ENCODE measurements at regions not wholly inside any gene's neighbourhood (a gene's known extent, or its start where the extent isn't known, plus 50 kb on each side); places are given as distances from the start of the nearest gene placed in this dataset.
"Not testable (repeated sequence)": the region's sequence is repeated elsewhere in the genome, so short reads cannot be mapped to it uniquely, and the experiment has no call there.

DNA sequence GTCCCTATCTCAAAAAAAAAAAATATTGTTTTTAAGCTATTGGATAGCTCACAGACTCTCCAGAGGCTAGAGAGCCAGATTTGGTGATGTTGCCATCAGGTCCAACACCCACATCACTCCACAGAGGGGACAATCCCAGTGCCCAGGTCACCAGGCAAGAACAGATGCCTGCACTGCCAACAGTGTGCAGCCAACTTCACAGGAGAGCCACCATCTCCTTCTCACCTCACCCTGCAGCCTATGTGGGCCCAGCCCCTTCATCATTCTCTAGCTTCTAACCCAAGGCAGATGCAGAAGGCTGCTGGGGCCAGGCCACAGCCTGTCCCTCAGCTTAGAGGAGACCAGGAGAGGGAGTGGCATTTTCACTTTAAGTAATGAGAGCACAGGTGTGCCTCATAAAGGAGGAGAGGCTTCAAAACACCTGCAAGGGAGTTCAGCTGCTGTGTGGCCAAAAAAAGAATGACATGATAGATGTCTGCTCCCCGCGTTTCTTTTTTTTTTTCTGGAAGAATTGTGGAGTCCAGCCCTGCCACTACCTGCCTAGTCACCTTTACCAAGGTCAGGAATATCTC, 98.0 kb upstream of the ZSWIM2 start:
- H3K4me1 ChIP-seq (ENCODE audit: control insufficient read depth, insufficient read depth, low read length): no peaks in the 10 kb centered on the region
- no peaks in the 10 kb centered on the region for H3K9me3 ChIP-seq (ENCODE audit: control insufficient read depth, insufficient read depth, low read length)
- H3K27ac ChIP-seq (ENCODE audit: low read length): no peak overlapping the region
- H3K4me3 ChIP-seq (ENCODE audit: low read length): no peak overlapping the region
- H3K36me3 ChIP-seq (ENCODE audit: control insufficient read depth, insufficient read depth, low read length): no peaks in the 10 kb centered on the region
- WGBS (ENCODE audit: insufficient coverage, insufficient read length): no CpG with 5 or more reads among the region's 2 CpGs
- no peaks in the 10 kb centered on the region for H3K27me3 ChIP-seq (ENCODE audit: control insufficient read depth, insufficient read depth, low read length)
- DNase-seq (ENCODE audit: low read depth, low spot score): no peak

DNA sequence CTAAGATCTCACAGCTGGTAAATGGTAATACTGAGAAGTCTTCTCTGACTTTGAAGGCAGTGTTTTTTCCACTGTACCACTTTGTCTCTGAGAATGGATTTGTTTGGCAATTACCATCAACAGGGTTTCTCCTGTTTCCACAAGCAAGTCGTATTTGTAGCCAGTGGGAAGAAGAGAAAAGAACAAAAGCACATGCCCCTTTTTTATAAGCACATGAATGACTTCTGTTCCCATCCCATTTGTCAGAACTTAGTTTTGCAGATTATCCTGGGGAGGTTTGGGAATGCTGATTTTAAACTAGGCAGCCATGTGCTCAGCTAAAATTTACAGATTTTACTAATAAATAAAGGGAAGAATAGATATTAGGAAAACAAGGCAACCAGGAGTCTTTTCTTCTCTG, 92.9 kb upstream of the ZSWIM2 start:
- Histone ChIP-seq H3K27ac (ENCODE audit: low read length) (no peak overlapping the region), H3K27me3 (ENCODE audit: control insufficient read depth, insufficient read depth, low read length) (no peaks in the 10 kb centered on the region), H3K36me3 (ENCODE audit: control insufficient read depth, insufficient read depth, low read length) (no peaks in the 10 kb centered on the region), H3K4me3 (ENCODE audit: low read length) (no peak overlapping the region), H3K9me3 (ENCODE audit: control insufficient read depth, insufficient read depth, low read length) (no peaks in the 10 kb centered on the region), H3K4me1 (ENCODE audit: control insufficient read depth, insufficient read depth, low read length) (no peaks in the 10 kb centered on the region)
- DNase-seq (ENCODE audit: low read depth, low spot score): no peak
- no CpG with 5 or more reads among the region's 1 CpG for WGBS (ENCODE audit: insufficient coverage, insufficient read length)

- Histone ChIP-seq H3K9me3 (ENCODE audit: control insufficient read depth, insufficient read depth, low read length) (no peaks in the 10 kb centered on the region), H3K27ac (ENCODE audit: low read length) (no peak overlapping the region), H3K36me3 (ENCODE audit: control insufficient read depth, insufficient read depth, low read length) (no peaks in the 10 kb centered on the region), H3K27me3 (ENCODE audit: control insufficient read depth, insufficient read depth, low read length) (no peaks in the 10 kb centered on the region), H3K4me3 (ENCODE audit: low read length) (no peak overlapping the region), H3K4me1 (ENCODE audit: control insufficient read depth, insufficient read depth, low read length) (no peaks in the 10 kb centered on the region)
- no CpG with 5 or more reads among the region's 2 CpGs for WGBS (ENCODE audit: insufficient coverage, insufficient read length)
- DNase-seq (ENCODE audit: low read depth, low spot score): no peak
These were observed 91.5 kb upstream of the ZSWIM2 start for GRCh38 chr2:186940463-186940862.

DNA sequence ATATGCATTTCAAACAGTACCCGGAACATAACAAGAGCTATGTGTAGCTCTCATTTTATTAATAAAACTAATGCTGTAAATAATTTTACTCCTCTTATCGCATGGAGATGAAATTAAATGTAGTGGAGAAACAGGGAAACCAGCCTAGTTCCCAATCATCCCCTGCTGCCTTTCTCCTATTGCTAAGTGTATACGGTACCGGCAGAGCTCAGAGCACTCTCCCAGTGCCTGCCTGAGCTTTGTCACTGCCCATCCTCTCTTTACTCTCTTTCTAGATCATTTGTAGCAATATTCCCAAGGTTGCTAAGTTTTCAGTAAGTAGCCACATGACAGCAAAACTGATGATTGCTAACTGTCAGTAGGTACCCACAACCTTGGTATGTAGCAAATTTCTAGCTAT, 85.5 kb upstream of the ZSWIM2 start:
- WGBS (ENCODE audit: insufficient coverage, insufficient read length): no CpG with 5 or more reads among the region's 4 CpGs
- no peaks in the 10 kb centered on the region for H3K4me1 ChIP-seq (ENCODE audit: control insufficient read depth, insufficient read depth, low read length)
- H3K36me3 ChIP-seq (ENCODE audit: control insufficient read depth, insufficient read depth, low read length): no peaks in the 10 kb centered on the region
- H3K9me3 ChIP-seq (ENCODE audit: control insufficient read depth, insufficient read depth, low read length): no peaks in the 10 kb centered on the region
- H3K4me3 ChIP-seq (ENCODE audit: low read length): no peak overlapping the region
- H3K27ac ChIP-seq (ENCODE audit: low read length): no peak overlapping the region
- DNase-seq (ENCODE audit: low read depth, low spot score): no peak
- no peaks in the 10 kb centered on the region for H3K27me3 ChIP-seq (ENCODE audit: control insufficient read depth, insufficient read depth, low read length)

- Histone ChIP-seq H3K27ac (ENCODE audit: low read length) (no peak overlapping the region), H3K27me3 (ENCODE audit: control insufficient read depth, insufficient read depth, low read length) (no peaks in the 10 kb centered on the region)
- no peak for DNase-seq (ENCODE audit: low read depth, low spot score)
These were observed 78.9 kb upstream of the ZSWIM2 start for GRCh38 chr2:186927867-186928191.

DNA sequence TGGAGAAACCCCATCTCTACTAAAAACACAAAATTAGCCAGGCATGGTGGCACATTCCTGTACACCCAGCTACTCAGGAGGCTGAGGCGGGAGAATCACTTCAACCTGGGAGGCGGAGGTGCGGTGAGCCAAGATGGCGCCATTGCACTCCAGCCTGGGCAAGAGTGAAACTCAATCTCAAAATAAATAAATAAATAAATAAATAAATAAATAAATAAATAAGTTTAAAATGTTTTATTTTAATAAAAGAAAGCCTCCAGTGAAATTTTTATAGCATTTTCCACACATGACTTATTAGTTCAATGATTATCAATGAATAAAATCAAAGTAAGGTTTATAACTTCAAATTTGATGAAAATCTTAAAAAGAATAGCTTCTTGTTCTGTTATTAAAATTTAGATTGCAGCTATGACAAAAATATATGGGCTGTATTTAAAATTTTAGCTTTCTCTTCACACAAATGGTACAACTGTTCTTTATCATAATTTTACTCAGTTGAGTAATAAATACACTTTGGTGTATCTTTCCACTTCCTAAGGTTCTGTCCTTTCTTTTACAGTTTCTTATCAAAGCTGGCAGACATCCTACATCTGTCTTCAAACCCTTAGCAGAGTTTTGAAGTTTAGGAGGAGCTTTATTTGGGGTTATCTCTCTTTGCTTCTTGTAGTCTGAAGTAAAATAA, 78.4 kb upstream of the ZSWIM2 start:
- Histone ChIP-seq H3K27me3 (ENCODE audit: control insufficient read depth, insufficient read depth, low read length) (no peaks in the 10 kb centered on the region), H3K36me3 (ENCODE audit: control insufficient read depth, insufficient read depth, low read length) (no peaks in the 10 kb centered on the region), H3K9me3 (ENCODE audit: control insufficient read depth, insufficient read depth, low read length) (no peaks in the 10 kb centered on the region), H3K27ac (ENCODE audit: low read length) (no peak overlapping the region), H3K4me3 (ENCODE audit: low read length) (no peak overlapping the region), H3K4me1 (ENCODE audit: control insufficient read depth, insufficient read depth, low read length) (no peaks in the 10 kb centered on the region)
- no peak for DNase-seq (ENCODE audit: low read depth, low spot score)
- no CpG with 5 or more reads among the region's 4 CpGs for WGBS (ENCODE audit: insufficient coverage, insufficient read length)

More at GRCh38 chr2:186927867-186928191, 78.9 kb upstream of the ZSWIM2 start:
- Histone ChIP-seq H3K4me3 (ENCODE audit: low read length) (no peak overlapping the region), H3K36me3 (ENCODE audit: control insufficient read depth, insufficient read depth, low read length) (no peaks in the 10 kb centered on the region), H3K9me3 (ENCODE audit: control insufficient read depth, insufficient read depth, low read length) (no peaks in the 10 kb centered on the region), H3K4me1 (ENCODE audit: control insufficient read depth, insufficient read depth, low read length) (no peaks in the 10 kb centered on the region)

- Histone ChIP-seq H3K4me3 (ENCODE audit: low read length) (no peak overlapping the region), H3K27me3 (ENCODE audit: control insufficient read depth, insufficient read depth, low read length) (no peaks in the 10 kb centered on the region), H3K9me3 (ENCODE audit: control insufficient read depth, insufficient read depth, low read length) (no peaks in the 10 kb centered on the region), H3K27ac (ENCODE audit: low read length) (no peak overlapping the region), H3K4me1 (ENCODE audit: control insufficient read depth, insufficient read depth, low read length) (no peaks in the 10 kb centered on the region), H3K36me3 (ENCODE audit: control insufficient read depth, insufficient read depth, low read length) (no peaks in the 10 kb centered on the region)
- DNase-seq (ENCODE audit: low read depth, low spot score): no peak
- WGBS (ENCODE audit: insufficient coverage, insufficient read length): no CpG with 5 or more reads among the region's 1 CpG
These were observed 76.5 kb upstream of the ZSWIM2 start for GRCh38 chr2:186925514-186925913.

DNA sequence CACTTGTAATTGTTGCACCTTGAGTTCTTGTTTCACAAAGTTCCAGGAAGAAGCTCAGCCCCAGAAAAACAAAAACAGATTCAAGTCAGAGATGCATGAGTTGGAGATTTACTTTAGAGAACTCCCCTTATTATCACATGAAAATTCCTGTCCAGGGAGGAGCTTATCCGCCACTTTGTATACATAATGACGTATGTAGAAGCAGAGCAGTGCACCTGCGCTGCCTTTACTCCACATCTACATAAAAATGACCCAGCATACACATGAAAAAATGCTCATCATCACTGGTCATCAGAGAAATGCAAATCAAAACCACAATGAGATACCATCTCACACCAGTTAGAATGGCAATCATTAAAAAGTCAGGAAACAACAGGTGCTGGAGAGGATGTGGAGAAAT, 73.3 kb upstream of the ZSWIM2 start:
- H3K36me3 ChIP-seq (ENCODE audit: control insufficient read depth, insufficient read depth, low read length); H3K4me1 ChIP-seq (ENCODE audit: control insufficient read depth, insufficient read depth, low read length); H3K9me3 ChIP-seq (ENCODE audit: control insufficient read depth, insufficient read depth, low read length); DNase-seq (ENCODE audit: low read depth, low spot score); H3K27ac ChIP-seq (ENCODE audit: low read length); H3K27me3 ChIP-seq (ENCODE audit: control insufficient read depth, insufficient read depth, low read length); H3K4me3 ChIP-seq (ENCODE audit: low read length): not testable (repeated sequence)
- WGBS (ENCODE audit: insufficient coverage, insufficient read length): no CpG with 5 or more reads among the region's 3 CpGs

GRCh38 chr2:186919296-186919695, 70.3 kb upstream of the ZSWIM2 start:
- H3K9me3 ChIP-seq (ENCODE audit: control insufficient read depth, insufficient read depth, low read length): no peaks in the 10 kb centered on the region
- H3K36me3 ChIP-seq (ENCODE audit: control insufficient read depth, insufficient read depth, low read length): no peaks in the 10 kb centered on the region
- H3K4me3 ChIP-seq (ENCODE audit: low read length): no peak overlapping the region
- no CpG with 5 or more reads among the region's 2 CpGs for WGBS (ENCODE audit: insufficient coverage, insufficient read length)
- H3K4me1 ChIP-seq (ENCODE audit: control insufficient read depth, insufficient read depth, low read length): no peaks in the 10 kb centered on the region
- no peak overlapping the region for H3K27ac ChIP-seq (ENCODE audit: low read length)
- no peaks in the 10 kb centered on the region for H3K27me3 ChIP-seq (ENCODE audit: control insufficient read depth, insufficient read depth, low read length)
- no peak for DNase-seq (ENCODE audit: low read depth, low spot score)

GRCh38 chr2:186918495-186918894, 69.5 kb upstream of the ZSWIM2 start:
- Histone ChIP-seq H3K27ac (ENCODE audit: low read length) (no peak overlapping the region), H3K36me3 (ENCODE audit: control insufficient read depth, insufficient read depth, low read length) (no peaks in the 10 kb centered on the region), H3K9me3 (ENCODE audit: control insufficient read depth, insufficient read depth, low read length) (no peaks in the 10 kb centered on the region), H3K4me1 (ENCODE audit: control insufficient read depth, insufficient read depth, low read length) (no peaks in the 10 kb centered on the region), H3K4me3 (ENCODE audit: low read length) (no peak overlapping the region), H3K27me3 (ENCODE audit: control insufficient read depth, insufficient read depth, low read length) (no peaks in the 10 kb centered on the region)
- no peak for DNase-seq (ENCODE audit: low read depth, low spot score)
- no CpG with 5 or more reads among the region's 3 CpGs for WGBS (ENCODE audit: insufficient coverage, insufficient read length)

DNA sequence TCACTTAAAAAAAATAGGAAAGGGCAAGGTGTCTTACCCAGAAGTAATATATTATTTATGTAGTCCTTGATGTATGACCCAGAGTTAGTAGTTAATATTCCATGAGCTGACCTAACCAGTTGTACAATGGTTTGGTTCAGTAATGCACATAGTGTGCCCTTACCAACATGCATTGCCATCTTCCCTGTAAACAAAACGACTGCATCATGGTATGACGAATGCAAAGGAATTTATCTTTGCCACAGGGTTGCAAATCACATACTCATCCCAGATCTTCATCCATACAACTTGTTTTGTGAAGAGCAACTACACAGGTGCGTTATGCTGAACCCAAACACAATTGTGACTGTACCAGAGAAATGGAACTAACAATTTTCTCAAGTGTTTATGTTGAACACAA, 68.9 kb upstream of the ZSWIM2 start:
- no peak overlapping the region for H3K4me3 ChIP-seq (ENCODE audit: low read length)
- no peaks in the 10 kb centered on the region for H3K4me1 ChIP-seq (ENCODE audit: control insufficient read depth, insufficient read depth, low read length)
- H3K27me3 ChIP-seq (ENCODE audit: control insufficient read depth, insufficient read depth, low read length): no peaks in the 10 kb centered on the region
- no peak overlapping the region for H3K27ac ChIP-seq (ENCODE audit: low read length)
- H3K36me3 ChIP-seq (ENCODE audit: control insufficient read depth, insufficient read depth, low read length): no peaks in the 10 kb centered on the region
- no CpG with 5 or more reads among the region's 3 CpGs for WGBS (ENCODE audit: insufficient coverage, insufficient read length)
- DNase-seq (ENCODE audit: low read depth, low spot score): no peak
- no peaks in the 10 kb centered on the region for H3K9me3 ChIP-seq (ENCODE audit: control insufficient read depth, insufficient read depth, low read length)

Measured in iPS DF 6.9 (cell line).